Suprapubic skin (tissue), 4 donors: ENCODE measurements at regions not wholly inside any gene's neighbourhood (a gene's known extent, or its start where the extent isn't known, plus 50 kb on each side); places are given as distances from the start of the nearest gene placed in this dataset.

Source experiments
- DNase-seq, 2 donors: peaks; one replicate each; pipeline ENCODE4 v3.0.0-alpha.2; 2019; ENCODE audit warnings: low spot score in 2 of 2
- H3K27ac ChIP-seq: fragments of 200-600 bp; sonication (generic); one replicate; pipeline ENCODE4 v1.5.1; 2019
- H3K27me3 ChIP-seq: fragments of 200-600 bp; sonication (generic); one replicate; pipeline ENCODE4 v1.5.1; 2019
- H3K36me3 ChIP-seq: fragments of 200-600 bp; sonication (generic); one replicate; pipeline ENCODE4 v1.5.1; 2019
- H3K4me1 ChIP-seq: fragments of 200-600 bp; sonication (generic); one replicate; pipeline ENCODE4 v1.5.1; 2019
- H3K4me3 ChIP-seq: fragments of 200-600 bp; sonication (generic); one replicate; pipeline ENCODE4 v1.5.1; 2019; ENCODE audit warnings: mild to moderate bottlenecking
- H3K9me3 ChIP-seq: fragments of 200-600 bp; sonication (generic); one replicate; pipeline ENCODE4 v1.5.1; 2019
- EP300 ChIP-seq: sonication (generic); formaldehyde crosslinking; IDR thresholded peaks from one replicate; pipeline ENCODE4 v1.6.1; 2017; ENCODE audit warnings: antibody characterized with exemption
- POLR2A ChIP-seq, 2 donors: fragments of 450-650 bp; IDR thresholded peaks; one replicate each; pipeline ENCODE4 v1.6.1; 2017; ENCODE audit warnings: antibody characterized with exemption in 2 of 2, mild to moderate bottlenecking in 2 of 2, moderate library complexity in 2 of 2
- POLR2AphosphoS5 ChIP-seq, 3 donors: sonication (generic); formaldehyde crosslinking; IDR thresholded peaks; one replicate each; pipeline ENCODE4 v1.6.1; 2017; ENCODE audit warnings: antibody characterized with exemption in 3 of 3
- WGBS: methylation state at CpG from one replicate; pipeline ENCODE4 v1.1.5; 2018; 5-methylcytosine and 5-hydroxymethylcytosine counted together
- TF ChIP-seq, protein P1 (sequence below), 2 donors: fragments of 200-600 bp in 1 of 2; fragments of 450-650 bp in 1 of 2; sonication (generic) in 1 of 2; IDR thresholded peaks; one replicate each; pipeline ENCODE4 v1.5.1; 2016 to 2019; ENCODE audit warnings: antibody characterized with exemption in 2 of 2, mild to moderate bottlenecking in 1 of 2, moderate library complexity in 1 of 2

DNA sequence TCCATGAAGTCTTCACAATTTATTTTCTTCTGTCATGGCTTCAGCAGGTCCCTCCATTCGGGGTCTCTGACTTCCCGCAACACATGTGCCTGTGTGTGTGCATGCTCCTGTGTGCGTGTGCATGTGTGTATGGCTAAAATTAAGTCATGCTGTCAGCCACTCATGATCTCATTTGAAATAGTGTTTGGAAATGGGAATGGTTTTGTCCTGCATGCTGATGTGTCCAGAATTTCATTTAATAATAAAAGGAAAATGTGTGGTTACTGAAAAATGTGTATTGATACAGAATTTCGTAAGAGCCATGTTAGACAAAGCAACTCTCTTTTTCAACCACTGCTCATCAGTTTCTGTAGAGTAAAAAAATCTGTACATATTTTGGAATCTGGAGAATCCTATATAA, 123.8 kb upstream of the PRDX6 start:
- TF ChIP-seq POLR2A (IDR thresholded peaks at IDR 0.05) (no peak), POLR2AphosphoS5 (IDR thresholded peaks at IDR 0.05) (no peak)
- TF ChIP-seq, protein P1, sequence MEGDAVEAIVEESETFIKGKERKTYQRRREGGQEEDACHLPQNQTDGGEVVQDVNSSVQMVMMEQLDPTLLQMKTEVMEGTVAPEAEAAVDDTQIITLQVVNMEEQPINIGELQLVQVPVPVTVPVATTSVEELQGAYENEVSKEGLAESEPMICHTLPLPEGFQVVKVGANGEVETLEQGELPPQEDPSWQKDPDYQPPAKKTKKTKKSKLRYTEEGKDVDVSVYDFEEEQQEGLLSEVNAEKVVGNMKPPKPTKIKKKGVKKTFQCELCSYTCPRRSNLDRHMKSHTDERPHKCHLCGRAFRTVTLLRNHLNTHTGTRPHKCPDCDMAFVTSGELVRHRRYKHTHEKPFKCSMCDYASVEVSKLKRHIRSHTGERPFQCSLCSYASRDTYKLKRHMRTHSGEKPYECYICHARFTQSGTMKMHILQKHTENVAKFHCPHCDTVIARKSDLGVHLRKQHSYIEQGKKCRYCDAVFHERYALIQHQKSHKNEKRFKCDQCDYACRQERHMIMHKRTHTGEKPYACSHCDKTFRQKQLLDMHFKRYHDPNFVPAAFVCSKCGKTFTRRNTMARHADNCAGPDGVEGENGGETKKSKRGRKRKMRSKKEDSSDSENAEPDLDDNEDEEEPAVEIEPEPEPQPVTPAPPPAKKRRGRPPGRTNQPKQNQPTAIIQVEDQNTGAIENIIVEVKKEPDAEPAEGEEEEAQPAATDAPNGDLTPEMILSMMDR (IDR thresholded peaks at IDR 0.05), result no peak
- no peak for DNase-seq
- H3K27me3 ChIP-seq, result no peaks in the 10 kb centered on the region
- no peaks in the 10 kb centered on the region for H3K9me3 ChIP-seq
- no peak overlapping the region for H3K4me3 ChIP-seq
- 82% methylated on average over 4 of the region's 4 CpGs for WGBS
- no peak overlapping the region for H3K27ac ChIP-seq
- no peaks in the 10 kb centered on the region for H3K4me1 ChIP-seq
- H3K36me3 ChIP-seq, result no peaks in the 10 kb centered on the region

DNA sequence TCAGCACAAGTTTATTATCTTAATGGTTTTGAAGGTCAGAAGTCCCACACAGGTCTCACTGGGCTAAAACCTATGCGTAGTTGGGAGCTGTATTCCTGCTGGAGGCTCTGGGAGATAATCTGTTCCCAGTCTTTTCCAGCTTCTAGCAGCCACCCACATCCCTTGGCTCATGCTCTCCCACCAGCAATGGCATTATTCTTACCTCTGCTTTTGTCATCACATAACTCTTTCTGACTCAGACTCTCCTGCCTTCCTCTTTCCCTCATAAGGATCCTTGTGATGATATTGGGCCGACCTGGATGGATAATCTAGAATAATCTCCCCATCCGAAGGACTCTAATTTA, 122.2 kb upstream of the PRDX6 start:
- Histone ChIP-seq H3K36me3 (no peaks in the 10 kb centered on the region), H3K4me3 (no peak overlapping the region), H3K4me1 (no peaks in the 10 kb centered on the region), H3K27ac (no peak overlapping the region), H3K9me3 (no peaks in the 10 kb centered on the region), H3K27me3 (no peaks in the 10 kb centered on the region)
- no peak for DNase-seq
- no peak for TF ChIP-seq POLR2A (IDR thresholded peaks at IDR 0.05)
- TF ChIP-seq POLR2AphosphoS5 (IDR thresholded peaks at IDR 0.05), result no peak
- TF ChIP-seq EP300, result no peak
- TF ChIP-seq, protein P1 (IDR thresholded peaks at IDR 0.05), result no peak
- WGBS, result 97% methylated on average over 3 of the region's 3 CpGs

DNA sequence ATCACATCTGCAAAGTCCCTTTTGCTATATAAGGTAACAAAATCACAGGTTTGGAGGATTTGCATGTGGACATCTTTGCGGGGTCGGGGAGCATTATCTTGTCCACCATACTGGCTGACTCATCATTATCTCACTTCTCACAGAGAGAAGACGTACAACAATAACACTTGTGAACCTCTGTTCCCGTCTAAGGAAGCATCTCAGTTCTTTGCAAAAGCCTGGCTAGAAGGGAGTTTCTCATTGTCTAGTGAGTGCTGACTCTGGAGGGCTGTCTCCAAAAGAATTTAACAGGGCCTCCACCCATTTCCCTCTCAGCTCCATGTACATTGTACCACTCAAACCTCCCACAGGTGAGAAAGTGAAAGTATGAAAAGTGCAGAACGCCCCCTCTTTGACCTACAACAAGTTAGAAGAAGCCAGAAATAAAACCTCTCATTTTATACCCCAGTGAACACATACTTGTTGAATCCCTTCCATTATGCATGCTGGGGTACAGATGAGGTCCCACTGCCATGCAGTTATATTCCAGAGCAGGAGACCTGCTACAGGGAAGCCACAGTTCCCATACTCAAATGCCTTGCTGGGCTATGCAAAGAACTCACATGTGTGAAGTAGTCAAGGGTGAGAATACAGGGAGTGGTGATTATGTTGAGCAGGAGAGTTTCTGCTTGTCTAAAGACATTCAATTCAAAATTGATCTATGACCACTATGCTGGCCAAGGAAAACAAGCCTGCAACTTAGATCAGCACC, 121.7 kb upstream of the PRDX6 start:
- DNase-seq, result no peak
- Histone ChIP-seq H3K27ac (no peak overlapping the region), H3K36me3 (no peaks in the 10 kb centered on the region), H3K4me1 (no peaks in the 10 kb centered on the region), H3K4me3 (no peak overlapping the region), H3K27me3 (no peaks in the 10 kb centered on the region), H3K9me3 (no peaks in the 10 kb centered on the region)
- TF ChIP-seq, protein P1 (IDR thresholded peaks at IDR 0.05), result no peak
- no peak for TF ChIP-seq EP300
- no peak for TF ChIP-seq POLR2AphosphoS5 (IDR thresholded peaks at IDR 0.05)
- TF ChIP-seq POLR2A (IDR thresholded peaks at IDR 0.05), result no peak
- WGBS, result 88% methylated on average over 5 of the region's 5 CpGs

DNA sequence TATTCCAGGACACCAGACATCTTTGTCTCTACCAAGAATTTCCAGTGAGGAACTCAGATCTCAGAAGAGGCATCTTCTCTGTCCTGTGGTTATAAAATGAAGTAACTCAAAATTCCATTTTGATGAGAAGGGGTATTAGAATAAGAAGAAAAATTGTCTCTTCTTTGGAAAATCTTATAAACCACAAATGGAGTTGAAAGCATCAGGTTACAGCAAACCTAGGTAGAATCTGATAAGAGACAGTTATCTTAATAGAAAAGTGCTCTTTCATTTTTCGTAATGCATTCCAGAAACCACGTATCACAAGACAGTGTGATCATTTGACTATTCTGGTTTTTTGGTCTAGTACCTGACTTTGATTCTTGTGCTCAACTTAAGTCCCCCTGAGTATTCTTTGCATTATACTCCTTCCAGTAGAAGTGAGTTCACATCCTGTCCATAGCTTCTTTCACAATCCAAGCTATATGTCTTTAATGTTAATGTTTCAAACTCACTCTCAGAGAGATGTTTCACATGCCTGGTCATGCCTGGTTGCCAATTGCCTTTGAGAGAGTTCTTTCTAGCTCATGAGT, 120.9 kb upstream of the PRDX6 start:
- no peak for DNase-seq
- no peak for TF ChIP-seq POLR2A (IDR thresholded peaks at IDR 0.05)
- TF ChIP-seq, protein P1 (IDR thresholded peaks at IDR 0.05), result no peak
- no peak for TF ChIP-seq POLR2AphosphoS5 (IDR thresholded peaks at IDR 0.05)
- no peak for TF ChIP-seq EP300
- WGBS, result 53% methylated on average over 2 of the region's 2 CpGs
- H3K4me1 ChIP-seq, result no peaks in the 10 kb centered on the region
- H3K9me3 ChIP-seq, result no peaks in the 10 kb centered on the region
- H3K4me3 ChIP-seq, result no peak overlapping the region
- H3K27me3 ChIP-seq, result no peaks in the 10 kb centered on the region
- H3K27ac ChIP-seq, result no peak overlapping the region
- H3K36me3 ChIP-seq, result no peaks in the 10 kb centered on the region

DNA sequence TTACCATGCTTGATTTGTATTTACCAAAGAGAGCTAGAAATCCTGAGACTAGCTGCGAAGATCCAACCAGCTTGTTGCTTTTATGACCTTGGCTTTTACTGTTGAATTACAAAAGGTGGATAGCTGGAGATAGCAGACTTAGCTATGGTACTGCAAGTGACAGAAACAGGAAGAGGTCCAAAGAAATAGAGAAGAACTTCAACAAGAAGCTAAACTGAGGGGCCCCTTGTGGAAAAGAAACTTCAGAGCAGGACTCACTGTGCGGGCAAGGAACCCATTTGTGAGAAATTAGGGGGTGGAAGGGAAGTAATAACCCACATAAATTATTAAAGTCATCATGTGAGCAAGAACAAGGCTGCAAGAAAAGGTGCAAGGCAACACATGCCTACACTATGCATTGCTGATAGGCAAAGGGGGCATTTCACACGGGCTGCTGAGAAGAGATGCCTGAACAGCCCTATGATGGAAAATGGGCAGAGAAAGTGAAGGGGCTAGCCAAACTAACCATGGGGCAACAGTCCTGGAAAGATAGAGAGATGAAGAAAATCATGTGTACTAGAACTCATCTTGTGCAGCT, 116.6 kb upstream of the PRDX6 start:
- H3K4me3 ChIP-seq, result no peak overlapping the region
- no peak overlapping the region for H3K27ac ChIP-seq
- H3K36me3 ChIP-seq, result no peaks in the 10 kb centered on the region
- 57% methylated on average over 3 of the region's 3 CpGs for WGBS
- H3K27me3 ChIP-seq, result no peaks in the 10 kb centered on the region
- no peaks in the 10 kb centered on the region for H3K4me1 ChIP-seq
- TF ChIP-seq POLR2A (IDR thresholded peaks at IDR 0.05) (no peak), POLR2AphosphoS5 (IDR thresholded peaks at IDR 0.05) (no peak), EP300 (no peak)
- TF ChIP-seq, protein P1 (IDR thresholded peaks at IDR 0.05), result no peak
- DNase-seq, result no peak
- no peaks in the 10 kb centered on the region for H3K9me3 ChIP-seq
